RWPE1 (cell line): ENCODE measurements at regions not wholly inside any gene's neighbourhood (a gene's known extent, or its start where the extent isn't known, plus 50 kb on each side); places are given as distances from the start of the nearest gene placed in this dataset.

Experiments
- CTCF ChIA-PET: fragments of 350-600 bp; sonication (Branson Sonifier 250); formaldehyde crosslinking; extraction: SDS; loops from one replicate; lab custom pipeline; 2021; lab: Yijun Ruan, JAX
- POLR2A ChIA-PET: fragments of 400-600 bp; formaldehyde crosslinking; extraction: SDS; loops from one replicate; lab custom pipeline; 2020; ENCODE audit warnings: antibody characterized with exemption; ENCODE audit not compliant: low non-redundant PET; lab: Yijun Ruan, JAX
- DNase-seq: peaks from one replicate; pipeline ENCODE4 v3.0.0; 2012; ENCODE audit warnings: low spot score
- H3K27ac ChIP-seq: fragments of 450-650 bp; 2 replicates; pipeline ENCODE4 v1.5.1; 2017
- TF ChIP-seq, protein P1 (sequence below): fragments of 450-650 bp; conservative IDR thresholded peaks from 2 replicates; pipeline ENCODE4 v1.5.1; 2017; ENCODE audit warnings: low read depth, mild to moderate bottlenecking

DNA sequence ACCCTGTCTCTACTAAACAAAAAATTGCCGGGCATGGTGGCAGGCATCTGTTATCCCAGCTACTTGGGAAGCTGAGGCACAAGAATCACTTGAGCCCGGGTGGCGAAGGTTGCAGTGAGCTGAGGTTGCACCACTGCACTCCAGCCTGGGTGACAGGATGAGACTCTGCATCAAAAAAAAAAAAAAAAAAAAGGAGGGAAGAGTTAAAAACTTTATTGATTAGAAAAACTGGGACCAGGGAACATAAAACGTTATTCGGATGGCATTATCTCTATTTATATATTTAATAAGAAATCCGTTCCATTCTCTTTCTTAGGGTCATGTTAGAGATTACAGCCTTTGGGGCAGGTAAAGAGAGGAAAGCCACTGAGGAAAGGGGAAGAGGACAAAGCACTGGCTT is 197.5 kb downstream of the BCR start:
- TF ChIP-seq, protein P1, sequence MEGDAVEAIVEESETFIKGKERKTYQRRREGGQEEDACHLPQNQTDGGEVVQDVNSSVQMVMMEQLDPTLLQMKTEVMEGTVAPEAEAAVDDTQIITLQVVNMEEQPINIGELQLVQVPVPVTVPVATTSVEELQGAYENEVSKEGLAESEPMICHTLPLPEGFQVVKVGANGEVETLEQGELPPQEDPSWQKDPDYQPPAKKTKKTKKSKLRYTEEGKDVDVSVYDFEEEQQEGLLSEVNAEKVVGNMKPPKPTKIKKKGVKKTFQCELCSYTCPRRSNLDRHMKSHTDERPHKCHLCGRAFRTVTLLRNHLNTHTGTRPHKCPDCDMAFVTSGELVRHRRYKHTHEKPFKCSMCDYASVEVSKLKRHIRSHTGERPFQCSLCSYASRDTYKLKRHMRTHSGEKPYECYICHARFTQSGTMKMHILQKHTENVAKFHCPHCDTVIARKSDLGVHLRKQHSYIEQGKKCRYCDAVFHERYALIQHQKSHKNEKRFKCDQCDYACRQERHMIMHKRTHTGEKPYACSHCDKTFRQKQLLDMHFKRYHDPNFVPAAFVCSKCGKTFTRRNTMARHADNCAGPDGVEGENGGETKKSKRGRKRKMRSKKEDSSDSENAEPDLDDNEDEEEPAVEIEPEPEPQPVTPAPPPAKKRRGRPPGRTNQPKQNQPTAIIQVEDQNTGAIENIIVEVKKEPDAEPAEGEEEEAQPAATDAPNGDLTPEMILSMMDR = no peak
- DNase-seq = no peak
- ChIA-PET CTCF (no interaction called here), POLR2A (no interaction called here)
- no peak overlapping the region for H3K27ac ChIP-seq

DNA sequence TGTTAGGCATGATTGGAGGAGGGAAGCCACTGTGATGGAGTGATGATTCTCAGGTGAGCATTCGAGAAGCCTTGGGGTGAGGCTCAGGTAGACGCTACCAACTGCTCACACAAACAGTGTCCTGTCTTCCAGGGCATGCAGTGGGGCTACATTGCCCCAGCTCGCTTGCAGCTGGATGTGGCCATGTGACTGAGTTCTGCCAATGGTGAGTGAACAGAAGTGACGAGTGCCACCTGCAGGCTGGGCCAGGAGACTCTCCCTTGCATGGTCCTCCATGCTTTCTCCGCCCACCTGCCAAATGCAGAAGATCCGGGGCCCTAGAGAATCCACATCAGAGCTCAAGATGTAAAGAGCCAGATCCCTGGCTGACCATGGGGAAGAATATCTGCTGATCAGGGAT is 195.9 kb downstream of the BCR start:
- no peak for DNase-seq
- H3K27ac ChIP-seq = no peak overlapping the region
- ChIA-PET POLR2A (no interaction called here), CTCF (interaction anchor here (0.6 to 1.9 kb wide), 2 partner anchors 10 to 1656 kb away, joined by 3 to 5 read pairs; no protein-coding TSS in a partner anchor)
- TF ChIP-seq, protein P1 = no peak

DNA sequence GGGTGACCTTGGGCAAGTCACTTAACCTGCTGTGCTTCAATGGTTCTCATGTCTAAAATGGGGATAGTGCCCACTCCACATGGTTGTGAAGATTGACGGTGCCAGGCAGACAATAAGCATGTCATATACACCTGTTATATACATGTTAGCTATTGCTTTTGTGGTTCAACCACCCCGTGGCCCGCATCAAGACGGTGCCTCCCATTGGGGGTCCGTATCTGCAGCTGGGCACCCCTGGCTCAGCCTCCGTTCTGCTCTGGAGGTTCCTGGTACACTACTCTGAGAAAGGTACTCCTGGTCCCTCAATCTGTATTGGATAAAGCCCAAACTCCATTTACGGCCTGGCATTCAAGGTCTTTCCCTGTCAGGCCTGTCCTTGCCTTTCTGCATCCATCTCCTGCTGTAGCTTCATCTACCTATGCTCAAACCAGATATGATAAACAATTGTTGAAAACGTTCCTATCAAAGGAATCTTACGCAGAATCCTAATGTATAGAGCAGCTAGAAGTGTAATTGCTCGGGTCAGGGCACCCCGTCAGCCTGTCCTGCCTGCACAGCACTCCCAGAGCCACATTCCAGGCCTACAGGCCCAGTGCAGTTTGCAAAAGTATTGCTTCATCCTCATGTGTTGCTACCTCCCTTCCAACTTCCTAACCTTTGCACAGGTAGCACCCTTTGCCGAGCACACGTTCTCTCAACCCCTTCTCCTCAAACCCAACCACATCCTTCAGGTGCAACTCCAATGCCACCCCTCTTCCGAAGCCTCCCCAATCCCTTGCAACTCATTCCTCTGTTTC is 194.9 kb downstream of the BCR start:
- no peak overlapping the region for H3K27ac ChIP-seq
- ChIA-PET POLR2A (no interaction called here), CTCF (interaction anchor here (0.6 to 1.9 kb wide), 2 partner anchors 11 to 1655 kb away, joined by 3 to 5 read pairs; no protein-coding TSS in a partner anchor)
- TF ChIP-seq, protein P1 = no peak
- DNase-seq = no peak

DNA sequence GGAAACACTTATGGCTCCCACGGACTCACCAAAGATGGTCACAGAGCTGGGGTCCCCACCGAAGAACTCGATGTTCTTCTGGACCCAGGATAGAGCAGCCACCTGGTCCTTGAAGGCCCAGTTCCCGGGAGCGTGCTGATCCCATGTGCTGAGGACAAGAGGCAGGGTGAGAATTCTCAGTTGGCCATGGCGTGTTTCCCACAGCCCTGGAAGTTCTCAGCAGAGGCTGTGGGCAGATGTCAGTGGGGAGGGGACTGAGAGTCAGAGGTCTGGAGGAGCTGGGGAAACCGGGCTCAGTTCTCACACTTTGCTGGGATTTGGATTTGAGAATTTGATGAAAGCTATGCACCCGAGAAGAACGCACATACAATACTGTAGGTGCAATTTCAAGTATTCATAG is 193.3 kb downstream of the BCR start:
- CTCF ChIA-PET = no interaction called here
- no peak for DNase-seq
- TF ChIP-seq, protein P1 = no peak
- no peak overlapping the region for H3K27ac ChIP-seq
- POLR2A ChIA-PET = no interaction called here

DNA sequence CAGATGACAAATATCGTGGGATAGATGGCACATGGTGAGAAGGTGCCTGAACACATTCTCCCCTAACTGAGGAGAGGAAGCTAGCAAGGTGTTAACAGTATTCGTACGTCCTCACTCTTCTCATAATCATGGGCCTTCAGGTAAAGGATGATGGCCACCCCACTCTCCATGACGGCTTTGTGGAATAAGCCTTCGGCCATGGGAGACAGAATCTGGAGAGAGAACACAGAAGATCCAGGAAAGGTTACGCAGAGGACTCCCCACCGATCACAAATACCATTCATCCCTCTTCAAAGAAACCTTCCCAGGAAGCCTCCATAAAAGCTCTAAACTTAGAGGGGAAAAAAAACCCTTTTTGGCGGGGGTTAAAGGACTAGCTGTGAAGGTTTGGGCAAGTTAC is 189.9 kb downstream of the BCR start:
- no peak overlapping the region for H3K27ac ChIP-seq
- POLR2A ChIA-PET = no interaction called here
- CTCF ChIA-PET = no interaction called here
- DNase-seq = no peak
- TF ChIP-seq, protein P1 = no peak

DNA sequence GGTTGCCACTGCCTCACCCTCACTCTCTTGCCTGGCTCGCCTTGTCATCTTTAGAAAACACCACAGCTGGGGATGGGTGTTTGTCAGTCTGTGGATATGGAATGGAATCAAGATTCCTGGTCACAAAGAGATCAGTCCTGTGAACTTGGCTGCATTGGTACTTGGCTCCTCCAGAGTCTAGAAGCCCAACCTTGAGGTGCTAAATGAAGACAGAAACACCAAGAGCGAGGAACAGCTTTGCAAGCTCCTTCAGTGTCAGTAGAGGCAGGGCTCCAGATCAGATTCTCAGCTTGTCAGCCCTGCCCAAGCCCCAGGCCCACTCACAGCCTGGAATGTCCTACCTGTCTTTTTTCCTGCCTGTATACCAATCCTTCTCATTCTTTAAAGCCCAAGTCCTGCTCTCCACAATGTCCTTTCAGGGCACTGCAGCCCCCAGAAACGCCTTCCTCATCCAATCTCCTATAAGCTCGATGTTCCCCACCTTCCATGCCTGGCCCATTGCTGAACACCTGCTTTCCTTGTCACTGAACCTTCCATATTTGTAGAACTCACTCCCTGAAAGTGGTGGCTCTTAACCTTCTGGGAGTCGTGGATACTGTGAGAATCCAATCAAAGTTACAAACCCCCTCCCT is 188.9 kb downstream of the BCR start:
- TF ChIP-seq, protein P1 = no peak
- ChIA-PET CTCF (interaction anchor here (0.5 to 1.5 kb wide), 3 partner anchors 17 to 143 kb away, joined by 3 to 4 read pairs (median 3); no protein-coding TSS in a partner anchor), POLR2A (no interaction called here)
- no peak overlapping the region for H3K27ac ChIP-seq
- DNase-seq = no peak
